HCT116 (cell line): ENCODE measurements at regions not wholly inside any gene's neighbourhood (a gene's known extent, or its start where the extent isn't known, plus 50 kb on each side); places are given as distances from the start of the nearest gene placed in this dataset.

Experiments used
- ATAC-seq: fragments of 200-7000 bp; cut with Tn5 transposase; 2 replicates; pipeline ENCODE4 v1.9.1; 2020; ENCODE audit warnings: mild to moderate bottlenecking, moderate library complexity
- BruUV-seq: library from RNA; stranded (reverse); fragments of 400-500 nt; replicated peaks from 2 replicates; lab custom pipeline; 2021; lab: Mats Ljungman, UMichigan
- CTCF ChIA-PET: fragments of 300-600 bp; sonication (Branson Sonifier 250); formaldehyde crosslinking; loops from one replicate; lab custom pipeline; 2021; ENCODE audit warnings: antibody characterized with exemption; lab: Charles Lee
- POLR2A ChIA-PET: fragments of 300-600, 350-600 bp; sonication (Branson Sonifier 250); formaldehyde crosslinking; loops from one replicate; lab custom pipeline; 2021; ENCODE audit warnings: antibody characterized with exemption; lab: Charles Lee
- RAD21 ChIA-PET, 2 experiments: fragments of 300-600 bp; sonication (Branson Sonifier 250); formaldehyde crosslinking; loops; one replicate each; lab custom pipeline; 2023; ENCODE audit warnings: low total read pairs in 2 of 2; ENCODE audit not compliant: uncharacterized antibody in 2 of 2, unreplicated experiment in 2 of 2, low non-redundant PET in 1 of 2; lab: Charles Lee
- DNase-seq: peaks from one replicate; pipeline ENCODE4 v3.0.0-alpha.2; 2010; ENCODE audit warnings: low read depth, low spot score
- H2AFZ ChIP-seq: fragments of 200-600 bp; shearing (Covaris generic), sonication (generic); 2 replicates; pipeline ENCODE4 v1.6.1; 2017; ENCODE audit warnings: low read depth, mixed run types, mixed read lengths, antibody characterized with exemption, low read length; ENCODE audit not compliant: poor library complexity, severe bottlenecking
- H3K27ac ChIP-seq: 2 replicates; pipeline ENCODE4 v1.5.1; 2012; ENCODE audit warnings: low read depth, low read length
- H3K27me3 ChIP-seq: fragments of 200-600 bp; sonication (generic); 2 replicates; pipeline ENCODE4 v1.6.1; 2016; ENCODE audit warnings: mixed run types, low read length, mixed read lengths; ENCODE audit not compliant: insufficient read depth
- H3K36me3 ChIP-seq, 2 experiments: fragments of 200-500 bp in 1 of 2; fragments of 200-600 bp in 1 of 2; sonication (Bioruptor generic) in 1 of 2; sonication (generic) in 1 of 2; 2 replicates each; pipeline versions ENCODE4 v1.5.1 to v1.6.1; 2014 to 2016; ENCODE audit warnings: low read length in 2 of 2, inconsistent platforms in 1 of 2, mixed read lengths in 1 of 2, mixed run types in 1 of 2; ENCODE audit not compliant: insufficient read depth in 2 of 2, control insufficient read depth in 1 of 2
- H3K4me1 ChIP-seq, 2 experiments: fragments of 200-600 bp in 1 of 2; sonication (generic) in 1 of 2; 2 replicates each; pipeline versions ENCODE4 v1.5.1 to v1.6.1; 2012 to 2017; ENCODE audit warnings: low read length in 2 of 2, inconsistent platforms in 1 of 2, mild to moderate bottlenecking in 1 of 2, mixed read lengths in 1 of 2, mixed run types in 1 of 2, moderate library complexity in 1 of 2; ENCODE audit not compliant: insufficient read depth in 2 of 2, control insufficient read depth in 1 of 2
- H3K4me2 ChIP-seq: fragments of 200-600 bp; sonication (generic); 2 replicates; pipeline ENCODE4 v1.6.1; 2017; ENCODE audit warnings: mixed run types, low read length, mixed read lengths
- H3K4me3 ChIP-seq, 2 experiments: fragments of 200-600 bp in 1 of 2; sonication (generic) in 1 of 2; replicated peaks in 1 of 2; 2 replicates each; pipeline ENCODE4 v1.5.1; 2011 to 2016; ENCODE audit warnings: low read length in 2 of 2, control low read depth in 1 of 2, low read depth in 1 of 2, mild to moderate bottlenecking in 1 of 2, mixed read lengths in 1 of 2, mixed run types in 1 of 2
- H3K79me2 ChIP-seq: fragments of 200-600 bp; sonication (generic); 2 replicates; pipeline ENCODE4 v1.6.1; 2017; ENCODE audit warnings: mild to moderate bottlenecking, mixed run types, low read length, moderate library complexity, mixed read lengths; ENCODE audit not compliant: insufficient read depth
- H3K9ac ChIP-seq: fragments of 200-600 bp; sonication (generic); 2 replicates; pipeline ENCODE4 v1.6.1; 2016; ENCODE audit warnings: low read length, mixed read lengths
- H3K9me2 ChIP-seq: fragments of 200-600 bp; sonication (generic), shearing (Covaris generic); 2 replicates; pipeline ENCODE4 v1.6.1; 2017; ENCODE audit warnings: mixed run types, mild to moderate bottlenecking, moderate library complexity; ENCODE audit not compliant: insufficient read depth
- H3K9me3 ChIP-seq, 2 experiments: fragments of 200-500 bp in 1 of 2; fragments of 200-600 bp in 1 of 2; sonication (Bioruptor generic) in 1 of 2; sonication (generic) in 1 of 2; 2 replicates each; pipeline ENCODE4 v1.6.1; 2014 to 2017; ENCODE audit warnings: low read length in 2 of 2, mixed read lengths in 2 of 2, inconsistent platforms in 1 of 2, low read depth in 1 of 2, mild to moderate bottlenecking in 1 of 2, mixed run types in 1 of 2, moderate library complexity in 1 of 2; ENCODE audit not compliant: control insufficient read depth in 1 of 2, insufficient read depth in 1 of 2
- H4K20me1 ChIP-seq: fragments of 200-600 bp; sonication (generic), shearing (Covaris generic); 2 replicates; pipeline ENCODE4 v1.6.1; 2017; ENCODE audit warnings: mixed run types, mild to moderate bottlenecking, moderate library complexity; ENCODE audit not compliant: insufficient read depth
- CEBPB ChIP-seq: IDR thresholded peaks from 2 replicates; pipeline ENCODE4 v1.6.1; 2012; ENCODE audit warnings: low read depth
- EGR1 ChIP-seq: IDR thresholded peaks from 2 replicates; pipeline ENCODE4 v1.6.1; 2012; ENCODE audit warnings: low read depth
- EZH2phosphoT487 ChIP-seq: fragments of 200-600 bp; IDR thresholded peaks from 2 replicates; pipeline ENCODE4 v1.6.1; 2018; ENCODE audit warnings: antibody characterized with exemption, borderline replicate concordance
- FOSL1 ChIP-seq: IDR thresholded peaks from 2 replicates; pipeline ENCODE4 v1.6.1; 2012; ENCODE audit warnings: low read depth
- JUND ChIP-seq: IDR thresholded peaks from 2 replicates; pipeline ENCODE4 v1.6.1; 2012
- POLR2A ChIP-seq: IDR thresholded peaks from 2 replicates; pipeline ENCODE4 v1.7.0; 2011; ENCODE audit warnings: borderline replicate concordance; ENCODE audit not compliant: insufficient read depth, insufficient read length; ENCODE audit errors: extremely low read depth
- POLR2AphosphoS5 ChIP-seq: IDR thresholded peaks from 2 replicates; pipeline ENCODE4 v1.6.1; 2011; ENCODE audit warnings: mild to moderate bottlenecking, low read depth, low read length, moderate library complexity
- SIN3A ChIP-seq: IDR thresholded peaks from 2 replicates; pipeline ENCODE4 v1.6.1; 2012; ENCODE audit warnings: low read depth
- SP1 ChIP-seq: IDR thresholded peaks from 2 replicates; pipeline ENCODE4 v1.6.1; 2012; ENCODE audit warnings: low read depth
- SRF ChIP-seq: IDR thresholded peaks from 2 replicates; pipeline ENCODE4 v1.6.1; 2012; ENCODE audit warnings: low read depth
- TCF7L2 ChIP-seq: IDR thresholded peaks from 2 replicates; pipeline ENCODE4 v1.7.0; 2011; ENCODE audit warnings: borderline replicate concordance, inconsistent platforms; ENCODE audit not compliant: insufficient read depth, insufficient read length; ENCODE audit errors: extremely low read depth
- YY1 ChIP-seq: IDR thresholded peaks from 2 replicates; pipeline ENCODE4 v1.6.1; 2011; ENCODE audit warnings: low read length, low read depth, moderate library complexity, mild to moderate bottlenecking; ENCODE audit not compliant: insufficient replicate concordance; ENCODE audit errors: extremely low read depth
- ZFX ChIP-seq: fragments of 450-650 bp; IDR thresholded peaks from 2 replicates; pipeline ENCODE4 v1.6.1; 2017
- ZNF274 ChIP-seq: fragments of 200-500 bp; sonication (Bioruptor generic); IDR thresholded peaks from 2 replicates; pipeline ENCODE4 v1.6.1; 2014; ENCODE audit warnings: mild to moderate bottlenecking, low read depth, low read length, inconsistent platforms
- intact Hi-C: fragments of 100-400 bp; cut with micrococcal nuclease; formaldehyde crosslinking; loops from 2 replicates; pipeline ENCODE4 v1.10.0; 2022
- TF ChIP-seq, protein P1 (sequence below): IDR thresholded peaks from 2 replicates; pipeline ENCODE4 v1.6.1; 2012
- TF ChIP-seq, protein P2 (sequence below), 3 experiments: fragments of 200-600 bp in 1 of 3; sonication (generic) in 1 of 3; IDR thresholded peaks in 2 of 3; conservative IDR thresholded peaks in 1 of 3; 2 replicates each; pipeline ENCODE4 v1.5.1; 2012 to 2017; ENCODE audit warnings: low read depth in 2 of 3, low read length in 2 of 3, antibody characterized with exemption in 1 of 3, borderline replicate concordance in 1 of 3, control low read depth in 1 of 3, mild to moderate bottlenecking in 1 of 3, mixed read lengths in 1 of 3, mixed run types in 1 of 3, moderate library complexity in 1 of 3; ENCODE audit not compliant: insufficient read depth in 1 of 3
- TF ChIP-seq, protein P3 (sequence below): IDR thresholded peaks from 2 replicates; pipeline ENCODE4 v1.6.1; 2012; ENCODE audit warnings: low read depth
- TF ChIP-seq, protein P4 (sequence below): IDR thresholded peaks from 2 replicates; pipeline ENCODE4 v1.6.1; 2011; ENCODE audit warnings: mild to moderate bottlenecking, low read length, moderate library complexity; ENCODE audit not compliant: insufficient replicate concordance; ENCODE audit errors: extremely low read depth
- TF ChIP-seq, protein P5 (sequence below): IDR thresholded peaks from 2 replicates; pipeline ENCODE4 v1.6.1; 2012

DNA sequence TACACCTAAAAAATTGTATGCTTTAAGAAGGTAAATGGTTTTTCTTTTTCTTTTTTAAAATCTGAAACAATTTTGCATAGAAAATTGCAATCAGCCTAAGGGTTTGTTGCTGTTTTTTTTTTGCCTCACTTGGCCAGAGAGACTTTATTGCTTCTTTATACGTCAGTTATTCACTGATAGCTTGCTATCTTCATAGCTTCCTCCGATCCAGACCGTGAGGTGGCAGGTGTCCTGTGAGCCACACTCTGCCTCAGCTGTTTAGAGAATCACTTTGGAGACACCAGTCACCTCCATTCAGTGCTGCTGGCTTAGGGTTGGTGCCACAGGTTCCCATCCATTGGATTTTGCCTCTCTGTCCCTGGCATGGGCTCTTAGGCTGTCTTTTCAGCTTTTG lies 68.0 kb downstream of the HHEX start:
- no peaks in the 10 kb centered on the region for H3K9me3 ChIP-seq
- no TSS peak for BruUV-seq
- CTCF ChIA-PET: no interaction called here
- no peak overlapping the region for H3K9ac ChIP-seq
- peaks cover 7 to 8% of the 10 kb centered on the region in 2 experiments; a peak in 3 of 4 replicates for H3K4me1 ChIP-seq
- H3K4me2 ChIP-seq: no peak overlapping the region; the same call in 1 of the 2 replicates
- RAD21 ChIA-PET: no interaction called here
- DNase-seq (no peak), ATAC-seq (no peak)
- TF ChIP-seq, protein P1, sequence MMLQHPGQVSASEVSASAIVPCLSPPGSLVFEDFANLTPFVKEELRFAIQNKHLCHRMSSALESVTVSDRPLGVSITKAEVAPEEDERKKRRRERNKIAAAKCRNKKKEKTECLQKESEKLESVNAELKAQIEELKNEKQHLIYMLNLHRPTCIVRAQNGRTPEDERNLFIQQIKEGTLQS: no peak
- TF ChIP-seq, protein P2, sequence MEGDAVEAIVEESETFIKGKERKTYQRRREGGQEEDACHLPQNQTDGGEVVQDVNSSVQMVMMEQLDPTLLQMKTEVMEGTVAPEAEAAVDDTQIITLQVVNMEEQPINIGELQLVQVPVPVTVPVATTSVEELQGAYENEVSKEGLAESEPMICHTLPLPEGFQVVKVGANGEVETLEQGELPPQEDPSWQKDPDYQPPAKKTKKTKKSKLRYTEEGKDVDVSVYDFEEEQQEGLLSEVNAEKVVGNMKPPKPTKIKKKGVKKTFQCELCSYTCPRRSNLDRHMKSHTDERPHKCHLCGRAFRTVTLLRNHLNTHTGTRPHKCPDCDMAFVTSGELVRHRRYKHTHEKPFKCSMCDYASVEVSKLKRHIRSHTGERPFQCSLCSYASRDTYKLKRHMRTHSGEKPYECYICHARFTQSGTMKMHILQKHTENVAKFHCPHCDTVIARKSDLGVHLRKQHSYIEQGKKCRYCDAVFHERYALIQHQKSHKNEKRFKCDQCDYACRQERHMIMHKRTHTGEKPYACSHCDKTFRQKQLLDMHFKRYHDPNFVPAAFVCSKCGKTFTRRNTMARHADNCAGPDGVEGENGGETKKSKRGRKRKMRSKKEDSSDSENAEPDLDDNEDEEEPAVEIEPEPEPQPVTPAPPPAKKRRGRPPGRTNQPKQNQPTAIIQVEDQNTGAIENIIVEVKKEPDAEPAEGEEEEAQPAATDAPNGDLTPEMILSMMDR (IDR thresholded peaks at IDR 0.05 in 2 of 3, conservative IDR thresholded peaks at IDR 0.05 in 1 of 3; ENCODE audit: borderline replicate concordance in 1 of 3, insufficient read depth in 1 of 3, low read depth in 2 of 3, low read length in 2 of 3): no peak
- TF ChIP-seq SP1 (no peak), SRF (no peak), FOSL1 (no peak), ZFX (no peak), TCF7L2 (no peak), EZH2phosphoT487 (no peak), ZNF274 (no peak), POLR2AphosphoS5 (no peak), SIN3A (no peak), EGR1 (no peak), POLR2A (no peak), JUND (no peak), YY1 (no peak), CEBPB (no peak)
- TF ChIP-seq, protein P3, sequence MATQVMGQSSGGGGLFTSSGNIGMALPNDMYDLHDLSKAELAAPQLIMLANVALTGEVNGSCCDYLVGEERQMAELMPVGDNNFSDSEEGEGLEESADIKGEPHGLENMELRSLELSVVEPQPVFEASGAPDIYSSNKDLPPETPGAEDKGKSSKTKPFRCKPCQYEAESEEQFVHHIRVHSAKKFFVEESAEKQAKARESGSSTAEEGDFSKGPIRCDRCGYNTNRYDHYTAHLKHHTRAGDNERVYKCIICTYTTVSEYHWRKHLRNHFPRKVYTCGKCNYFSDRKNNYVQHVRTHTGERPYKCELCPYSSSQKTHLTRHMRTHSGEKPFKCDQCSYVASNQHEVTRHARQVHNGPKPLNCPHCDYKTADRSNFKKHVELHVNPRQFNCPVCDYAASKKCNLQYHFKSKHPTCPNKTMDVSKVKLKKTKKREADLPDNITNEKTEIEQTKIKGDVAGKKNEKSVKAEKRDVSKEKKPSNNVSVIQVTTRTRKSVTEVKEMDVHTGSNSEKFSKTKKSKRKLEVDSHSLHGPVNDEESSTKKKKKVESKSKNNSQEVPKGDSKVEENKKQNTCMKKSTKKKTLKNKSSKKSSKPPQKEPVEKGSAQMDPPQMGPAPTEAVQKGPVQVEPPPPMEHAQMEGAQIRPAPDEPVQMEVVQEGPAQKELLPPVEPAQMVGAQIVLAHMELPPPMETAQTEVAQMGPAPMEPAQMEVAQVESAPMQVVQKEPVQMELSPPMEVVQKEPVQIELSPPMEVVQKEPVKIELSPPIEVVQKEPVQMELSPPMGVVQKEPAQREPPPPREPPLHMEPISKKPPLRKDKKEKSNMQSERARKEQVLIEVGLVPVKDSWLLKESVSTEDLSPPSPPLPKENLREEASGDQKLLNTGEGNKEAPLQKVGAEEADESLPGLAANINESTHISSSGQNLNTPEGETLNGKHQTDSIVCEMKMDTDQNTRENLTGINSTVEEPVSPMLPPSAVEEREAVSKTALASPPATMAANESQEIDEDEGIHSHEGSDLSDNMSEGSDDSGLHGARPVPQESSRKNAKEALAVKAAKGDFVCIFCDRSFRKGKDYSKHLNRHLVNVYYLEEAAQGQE: no peak
- TF ChIP-seq, protein P4, sequence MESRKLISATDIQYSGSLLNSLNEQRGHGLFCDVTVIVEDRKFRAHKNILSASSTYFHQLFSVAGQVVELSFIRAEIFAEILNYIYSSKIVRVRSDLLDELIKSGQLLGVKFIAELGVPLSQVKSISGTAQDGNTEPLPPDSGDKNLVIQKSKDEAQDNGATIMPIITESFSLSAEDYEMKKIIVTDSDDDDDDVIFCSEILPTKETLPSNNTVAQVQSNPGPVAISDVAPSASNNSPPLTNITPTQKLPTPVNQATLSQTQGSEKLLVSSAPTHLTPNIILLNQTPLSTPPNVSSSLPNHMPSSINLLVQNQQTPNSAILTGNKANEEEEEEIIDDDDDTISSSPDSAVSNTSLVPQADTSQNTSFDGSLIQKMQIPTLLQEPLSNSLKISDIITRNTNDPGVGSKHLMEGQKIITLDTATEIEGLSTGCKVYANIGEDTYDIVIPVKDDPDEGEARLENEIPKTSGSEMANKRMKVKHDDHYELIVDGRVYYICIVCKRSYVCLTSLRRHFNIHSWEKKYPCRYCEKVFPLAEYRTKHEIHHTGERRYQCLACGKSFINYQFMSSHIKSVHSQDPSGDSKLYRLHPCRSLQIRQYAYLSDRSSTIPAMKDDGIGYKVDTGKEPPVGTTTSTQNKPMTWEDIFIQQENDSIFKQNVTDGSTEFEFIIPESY: no peak
- TF ChIP-seq, protein P5, sequence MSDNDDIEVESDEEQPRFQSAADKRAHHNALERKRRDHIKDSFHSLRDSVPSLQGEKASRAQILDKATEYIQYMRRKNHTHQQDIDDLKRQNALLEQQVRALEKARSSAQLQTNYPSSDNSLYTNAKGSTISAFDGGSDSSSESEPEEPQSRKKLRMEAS: no peak
- no peaks in the 10 kb centered on the region for H3K27me3 ChIP-seq
- no peaks in the 10 kb centered on the region for H3K79me2 ChIP-seq
- H3K4me3 ChIP-seq: no peak overlapping the region
- H3K36me3 ChIP-seq: no peaks in the 10 kb centered on the region
- intact Hi-C loops: no loop called here
- no peaks in the 10 kb centered on the region for H3K9me2 ChIP-seq
- H3K27ac ChIP-seq: no peak overlapping the region
- POLR2A ChIA-PET: no interaction called here
- no peaks in the 10 kb centered on the region for H4K20me1 ChIP-seq
- peak overlapping the region; percentile 86 for H2AFZ ChIP-seq
